Upper lobe of right lung (tissue), 1 donor: ENCODE measurements at regions not wholly inside any gene's neighbourhood (a gene's known extent, or its start where the extent isn't known, plus 50 kb on each side); places are given as distances from the start of the nearest gene placed in this dataset.

Experiments used
- ATAC-seq: fragments of 200-7000 bp; cut with Tn5 transposase; one replicate; pipeline ENCODE4 v1.9.1; 2020; ENCODE audit warnings: mild to moderate bottlenecking, moderate library complexity
- DNase-seq: peaks from one replicate; pipeline ENCODE4 v3.0.0-alpha.2; 2020
- H3K27ac ChIP-seq: fragments of 200-600 bp; one replicate; pipeline ENCODE4 v1.8.0; 2022
- H3K27me3 ChIP-seq: fragments of 200-600 bp; one replicate; pipeline ENCODE4 v1.8.0; 2022; ENCODE audit warnings: mild to moderate bottlenecking
- H3K36me3 ChIP-seq: fragments of 200-600 bp; one replicate; pipeline ENCODE4 v1.8.0; 2022
- H3K4me1 ChIP-seq: fragments of 200-600 bp; one replicate; pipeline ENCODE4 v1.8.0; 2022
- H3K4me3 ChIP-seq: fragments of 200-600 bp; one replicate; pipeline ENCODE4 v1.8.0; 2022; ENCODE audit warnings: mild to moderate bottlenecking
- H3K9me3 ChIP-seq: fragments of 200-600 bp; one replicate; pipeline ENCODE4 v1.8.0; 2022
- intact Hi-C: fragments of 100-400 bp; cut with DNase I; formaldehyde crosslinking; loops from one replicate; pipeline ENCODE4 v1.11.0; 2022
- TF ChIP-seq, protein P1 (sequence below): fragments of 200-600 bp; IDR thresholded peaks from one replicate; pipeline ENCODE4 v1.8.0; 2022; ENCODE audit warnings: antibody characterized with exemption
- donor health status: DM: no; HTN: yes; CAD: no; lungs with severe emphysema.

GRCh38 chr17:52738791-52739190 is 580.3 kb upstream of the CA10 start:
- DNase-seq (no peak), ATAC-seq (no peak)
- no peak overlapping the region for H3K27ac ChIP-seq
- intact Hi-C loops = no loop called here
- no peaks in the 10 kb centered on the region for H3K36me3 ChIP-seq
- no peaks in the 10 kb centered on the region for H3K9me3 ChIP-seq
- no peaks in the 10 kb centered on the region for H3K4me1 ChIP-seq
- TF ChIP-seq, protein P1, sequence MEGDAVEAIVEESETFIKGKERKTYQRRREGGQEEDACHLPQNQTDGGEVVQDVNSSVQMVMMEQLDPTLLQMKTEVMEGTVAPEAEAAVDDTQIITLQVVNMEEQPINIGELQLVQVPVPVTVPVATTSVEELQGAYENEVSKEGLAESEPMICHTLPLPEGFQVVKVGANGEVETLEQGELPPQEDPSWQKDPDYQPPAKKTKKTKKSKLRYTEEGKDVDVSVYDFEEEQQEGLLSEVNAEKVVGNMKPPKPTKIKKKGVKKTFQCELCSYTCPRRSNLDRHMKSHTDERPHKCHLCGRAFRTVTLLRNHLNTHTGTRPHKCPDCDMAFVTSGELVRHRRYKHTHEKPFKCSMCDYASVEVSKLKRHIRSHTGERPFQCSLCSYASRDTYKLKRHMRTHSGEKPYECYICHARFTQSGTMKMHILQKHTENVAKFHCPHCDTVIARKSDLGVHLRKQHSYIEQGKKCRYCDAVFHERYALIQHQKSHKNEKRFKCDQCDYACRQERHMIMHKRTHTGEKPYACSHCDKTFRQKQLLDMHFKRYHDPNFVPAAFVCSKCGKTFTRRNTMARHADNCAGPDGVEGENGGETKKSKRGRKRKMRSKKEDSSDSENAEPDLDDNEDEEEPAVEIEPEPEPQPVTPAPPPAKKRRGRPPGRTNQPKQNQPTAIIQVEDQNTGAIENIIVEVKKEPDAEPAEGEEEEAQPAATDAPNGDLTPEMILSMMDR = no peak
- no peak overlapping the region for H3K4me3 ChIP-seq
- no peaks in the 10 kb centered on the region for H3K27me3 ChIP-seq

DNA sequence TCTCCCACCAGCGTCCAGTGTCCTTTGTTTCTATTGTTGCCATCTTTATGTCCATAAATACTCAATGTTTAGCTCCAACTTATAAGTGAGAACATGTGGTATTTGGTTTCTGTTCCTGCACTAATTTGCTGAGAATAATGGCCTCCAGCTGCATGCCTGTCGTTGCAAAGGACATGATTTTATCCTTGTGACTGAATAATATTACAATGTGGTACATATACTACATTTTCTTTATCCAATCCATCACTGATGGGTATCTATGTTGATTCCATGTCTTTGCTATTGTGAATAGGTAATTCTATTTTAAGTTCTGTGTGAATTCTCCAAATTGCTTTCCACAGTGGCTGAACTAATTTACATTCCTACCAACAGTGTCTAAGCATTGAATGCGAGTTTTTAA is 578.6 kb upstream of the CA10 start:
- Histone ChIP-seq H3K27ac (no peak overlapping the region), H3K27me3 (no peaks in the 10 kb centered on the region), H3K4me3 (no peak overlapping the region), H3K4me1 (no peaks in the 10 kb centered on the region), H3K36me3 (no peaks in the 10 kb centered on the region), H3K9me3 (no peaks in the 10 kb centered on the region)
- ATAC-seq = no peak
- no peak for DNase-seq
- intact Hi-C loops = no loop called here
- TF ChIP-seq, protein P1 = no peak

DNA sequence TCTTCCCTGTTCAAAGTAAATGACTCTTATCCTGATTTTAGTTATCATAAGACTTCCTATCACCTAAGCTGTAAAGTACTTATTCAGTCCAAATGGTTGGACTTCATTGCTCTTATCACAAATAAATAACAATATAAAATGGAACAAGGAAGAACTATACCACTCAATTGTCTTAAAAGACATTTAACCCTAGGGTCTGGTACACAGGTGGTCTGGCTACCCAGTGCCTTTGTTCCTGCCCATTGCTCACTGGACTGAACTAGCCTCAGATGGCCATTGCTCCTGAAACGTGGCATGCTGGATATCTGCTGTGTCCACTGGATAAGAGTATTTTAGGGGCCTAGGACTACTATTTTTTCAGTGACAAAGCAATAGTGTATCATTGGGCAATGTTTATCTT is 574.3 kb upstream of the CA10 start:
- TF ChIP-seq, protein P1 = no peak
- Histone ChIP-seq H3K36me3 (no peaks in the 10 kb centered on the region), H3K27ac (no peak overlapping the region), H3K4me3 (no peak overlapping the region), H3K9me3 (no peaks in the 10 kb centered on the region), H3K4me1 (no peaks in the 10 kb centered on the region), H3K27me3 (no peaks in the 10 kb centered on the region)
- DNase-seq (no peak), ATAC-seq (no peak)
- intact Hi-C loops = no loop called here

DNA sequence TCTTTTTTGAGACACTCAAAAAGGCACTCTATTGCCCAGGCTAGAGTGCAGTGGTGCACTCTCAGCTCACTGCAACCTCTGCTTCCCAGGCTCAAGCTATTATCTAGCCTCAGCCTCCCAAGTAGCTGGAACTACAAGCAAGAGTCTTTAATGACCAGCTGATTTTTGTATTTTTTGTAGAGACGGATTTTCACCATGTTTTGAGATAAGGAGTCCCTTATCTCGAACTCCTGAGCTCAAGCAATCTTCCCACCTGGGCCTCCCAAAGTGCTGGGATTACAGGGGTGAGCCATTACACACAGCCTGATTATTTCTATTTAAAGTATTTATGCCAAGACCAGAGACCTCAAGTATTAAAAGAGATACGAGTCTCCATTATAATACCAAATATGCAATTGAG is 566.1 kb upstream of the CA10 start:
- no peaks in the 10 kb centered on the region for H3K36me3 ChIP-seq
- intact Hi-C loops = no loop called here
- TF ChIP-seq, protein P1 = no peak
- no peaks in the 10 kb centered on the region for H3K4me1 ChIP-seq
- H3K9me3 ChIP-seq = no peaks in the 10 kb centered on the region
- no peaks in the 10 kb centered on the region for H3K27me3 ChIP-seq
- DNase-seq (no peak), ATAC-seq (no peak)
- no peak overlapping the region for H3K4me3 ChIP-seq
- no peak overlapping the region for H3K27ac ChIP-seq

DNA sequence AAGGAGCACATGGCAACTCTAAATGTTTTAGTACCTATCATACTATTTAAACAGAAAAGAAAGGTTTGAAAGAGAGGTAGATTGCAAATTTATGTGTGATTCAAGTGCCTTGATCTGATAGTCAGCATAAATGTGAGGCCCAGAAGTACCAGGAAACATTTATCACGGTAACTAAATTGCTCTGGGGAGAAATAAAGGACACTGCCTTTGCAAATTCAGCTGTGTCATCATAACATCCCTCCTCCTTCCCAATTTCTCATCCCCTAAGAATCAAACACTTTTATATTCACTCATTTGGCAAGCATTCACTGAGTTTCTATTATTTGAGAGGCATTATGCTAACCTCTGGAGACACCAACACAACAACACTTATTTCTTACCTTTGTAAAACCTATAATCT is 563.4 kb upstream of the CA10 start:
- ATAC-seq (no peak), DNase-seq (no peak)
- H3K9me3 ChIP-seq = no peaks in the 10 kb centered on the region
- no peak overlapping the region for H3K4me3 ChIP-seq
- H3K36me3 ChIP-seq = no peaks in the 10 kb centered on the region
- TF ChIP-seq, protein P1 = no peak
- intact Hi-C loops = no loop called here
- H3K27ac ChIP-seq = no peak overlapping the region
- no peaks in the 10 kb centered on the region for H3K27me3 ChIP-seq
- H3K4me1 ChIP-seq = no peaks in the 10 kb centered on the region

DNA sequence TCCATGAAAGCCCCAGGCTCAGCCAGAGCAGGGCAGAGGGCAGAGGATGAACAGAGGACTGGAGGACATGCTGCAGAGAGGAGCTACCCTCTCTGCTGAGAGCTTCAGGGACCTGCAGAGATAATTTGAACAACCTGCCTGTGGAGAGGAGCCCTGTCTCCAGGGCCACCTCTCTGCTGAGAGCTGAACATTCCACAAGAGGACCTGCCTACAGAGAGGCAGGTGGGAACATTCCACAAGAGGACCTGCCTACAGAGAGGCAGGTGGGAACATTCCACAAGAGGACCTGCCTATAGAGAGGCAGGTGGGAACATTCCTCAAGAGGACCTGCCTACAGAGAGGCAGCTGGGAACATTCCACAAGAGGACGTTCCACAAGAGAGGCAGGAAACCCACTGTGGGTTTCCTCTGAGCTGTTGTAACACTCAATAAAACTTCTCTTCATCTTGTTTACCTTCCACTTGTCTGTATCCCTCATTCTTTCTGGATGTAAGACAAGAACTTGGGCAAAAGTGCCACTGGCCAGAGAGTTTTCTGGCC is 551.9 kb upstream of the CA10 start:
- ATAC-seq (peak; percentile 54), DNase-seq (no peak)
- H3K27ac ChIP-seq = no peak overlapping the region
- no peaks in the 10 kb centered on the region for H3K27me3 ChIP-seq
- H3K36me3 ChIP-seq = no peaks in the 10 kb centered on the region
- H3K9me3 ChIP-seq = no peaks in the 10 kb centered on the region
- TF ChIP-seq, protein P1 = no peak
- H3K4me1 ChIP-seq = no peaks in the 10 kb centered on the region
- H3K4me3 ChIP-seq = no peak overlapping the region
- intact Hi-C loops = no loop called here
